ENCODE measurements at regions not wholly inside any gene's neighbourhood (a gene's known extent, or its start where the extent isn't known, plus 50 kb on each side); places are given as distances from the start of the nearest gene placed in this dataset.

- no peak for DNase-seq (ENCODE audit: low spot score)
Observed at GRCh38 chr7:124423863-124424262, 341.7 kb downstream of the GPR37 start.

DNA sequence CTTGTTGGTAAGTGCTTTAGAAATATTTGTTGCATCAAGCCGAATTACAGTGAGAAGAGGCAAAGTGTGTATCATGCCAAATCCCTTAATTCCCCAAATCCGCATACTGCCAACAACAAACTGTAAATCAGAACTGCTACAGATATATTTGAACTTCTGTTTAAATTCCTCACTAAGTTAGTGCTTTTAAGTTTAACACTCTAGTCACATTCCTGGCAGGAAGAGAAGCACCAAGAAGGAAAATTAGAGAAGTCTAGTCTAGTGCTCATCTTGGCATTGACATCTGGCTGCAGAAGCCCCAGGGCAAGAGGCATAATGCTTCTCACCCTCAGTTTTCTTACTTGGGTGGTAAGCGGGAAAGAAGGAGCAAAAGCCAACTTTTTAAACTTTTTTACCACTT is 343.5 kb downstream of the GPR37 start:
- DNase-seq (ENCODE audit: low spot score), result no peak

- no peak for DNase-seq (ENCODE audit: low spot score)
Observed at GRCh38 chr7:124420367-124420766, 345.2 kb downstream of the GPR37 start.

GRCh38 chr7:124413029-124413428 is 352.6 kb downstream of the GPR37 start:
- no peak for DNase-seq (ENCODE audit: low spot score)

DNA sequence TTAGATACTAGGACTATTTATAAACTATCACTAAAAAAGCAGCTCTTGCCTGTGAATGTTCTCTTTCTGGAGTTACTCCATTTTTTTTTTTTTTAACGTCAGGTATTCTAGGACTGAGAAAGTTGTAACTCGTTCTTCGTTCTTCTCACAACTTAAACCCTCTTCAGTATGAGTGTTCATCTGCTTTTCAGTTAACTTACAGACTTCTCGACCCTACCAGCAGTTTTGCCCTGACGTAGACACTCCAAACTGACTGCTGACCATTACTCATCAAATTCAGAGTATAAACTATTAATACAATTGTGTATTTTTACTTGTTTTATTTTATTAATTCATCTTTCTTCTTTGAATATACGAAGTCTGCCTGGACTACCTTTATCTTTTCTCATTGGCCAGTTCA is 353.1 kb downstream of the GPR37 start:
- DNase-seq (ENCODE audit: low spot score), result no peak

- no peak for DNase-seq (ENCODE audit: low spot score)
Observed at GRCh38 chr7:124411796-124412195, 353.8 kb downstream of the GPR37 start.

DNA sequence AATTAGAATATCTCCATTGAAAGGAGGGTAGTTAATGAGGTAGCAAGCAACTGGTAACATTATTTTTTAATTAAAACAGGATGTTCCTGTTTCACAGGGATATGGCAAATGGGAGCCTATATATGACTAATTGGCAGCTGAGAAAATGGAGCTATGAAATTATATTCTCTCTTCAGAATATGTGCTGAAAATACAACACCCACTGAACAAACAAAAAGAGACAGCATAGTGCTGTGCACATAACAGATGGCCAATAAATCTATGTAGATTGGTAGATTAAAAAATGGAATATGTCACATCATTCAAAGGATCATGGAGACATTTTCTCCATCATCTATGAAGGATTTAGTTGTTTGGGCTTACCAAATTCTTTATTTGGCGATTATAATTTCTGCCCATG is 362.0 kb downstream of the GPR37 start:
- DNase-seq (ENCODE audit: low spot score), result no peak

GRCh38 chr7:124403112-124403511 is 362.5 kb downstream of the GPR37 start:
- no peak for DNase-seq (ENCODE audit: low spot score)

- DNase-seq (ENCODE audit: low spot score), result no peak
Observed at GRCh38 chr7:124399941-124400340, 365.7 kb downstream of the GPR37 start.

- DNase-seq (ENCODE audit: low spot score), result no peak
Observed at GRCh38 chr7:124398937-124399552, 366.2 kb upstream of the TMEM229A start.

GRCh38 chr7:124397134-124397533 is 364.3 kb upstream of the TMEM229A start:
- no peak for DNase-seq (ENCODE audit: low spot score)

DNA sequence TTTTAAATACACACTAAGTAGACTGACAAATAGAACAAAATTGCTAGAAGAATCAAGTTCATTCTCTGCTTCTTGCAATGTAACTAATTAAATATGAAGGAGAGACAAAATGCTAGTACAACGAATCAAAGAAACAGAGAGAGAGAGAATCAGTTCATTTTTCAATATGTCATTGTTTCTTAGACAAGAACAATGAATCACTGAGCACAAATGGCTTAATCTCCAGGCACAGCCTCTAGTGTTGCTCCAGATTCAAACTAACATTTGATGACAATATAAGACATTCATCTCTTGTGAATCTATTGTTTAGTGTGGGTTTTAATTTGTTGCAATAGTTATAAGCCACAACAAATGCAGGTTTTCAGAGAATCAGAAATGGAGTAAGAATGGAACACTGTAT is 357.4 kb upstream of the TMEM229A start:
- DNase-seq (ENCODE audit: low spot score), result peak; percentile 1

GRCh38 chr7:124388751-124389150 is 355.9 kb upstream of the TMEM229A start:
- peak; percentile 64 for DNase-seq (ENCODE audit: low spot score)

DNA sequence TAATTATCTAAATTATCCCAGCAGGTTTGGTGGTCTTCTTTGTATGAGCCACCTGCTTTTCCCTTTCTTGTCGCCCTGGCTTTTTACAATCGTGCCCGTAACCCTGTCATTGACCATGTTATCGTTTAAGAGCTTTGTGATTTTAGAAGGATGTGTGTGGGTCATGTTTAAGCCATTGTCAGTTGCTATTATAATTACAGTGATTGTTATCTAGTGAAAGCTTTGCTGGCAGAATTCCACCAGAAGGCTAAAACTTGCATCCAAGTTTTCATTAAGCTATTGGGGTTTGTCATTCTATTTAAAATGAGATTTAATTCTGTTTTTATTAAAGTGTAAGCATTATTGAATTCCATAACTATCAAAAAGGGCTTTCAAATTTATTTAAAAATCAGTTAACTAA is 354.2 kb upstream of the TMEM229A start:
- no peak for DNase-seq (ENCODE audit: low spot score)

- DNase-seq (ENCODE audit: low spot score), result no peak
Observed at GRCh38 chr7:124379296-124379695, 346.4 kb upstream of the TMEM229A start.

GRCh38 chr7:124376111-124376510 is 343.2 kb upstream of the TMEM229A start:
- DNase-seq (ENCODE audit: low spot score), result no peak

DNA sequence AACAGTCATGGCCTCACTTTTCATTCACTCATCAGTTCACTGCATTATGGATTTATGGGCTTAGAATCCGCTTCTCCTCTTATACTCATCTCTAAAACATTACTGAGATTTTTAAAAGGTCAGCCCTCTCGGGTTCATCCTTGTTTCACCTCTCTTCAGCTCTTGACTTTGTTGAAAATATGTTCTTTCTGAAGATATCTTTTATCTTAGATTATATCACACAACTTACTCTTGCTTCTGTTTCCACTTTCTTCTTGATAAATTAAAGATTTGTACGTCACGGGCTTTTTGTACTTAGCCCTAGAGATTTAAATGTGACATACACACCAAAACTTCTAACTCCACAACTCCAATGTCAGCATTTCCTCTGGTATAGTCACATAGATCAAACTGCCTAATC is 342.5 kb upstream of the TMEM229A start:
- no peak for DNase-seq (ENCODE audit: low spot score)

DNA sequence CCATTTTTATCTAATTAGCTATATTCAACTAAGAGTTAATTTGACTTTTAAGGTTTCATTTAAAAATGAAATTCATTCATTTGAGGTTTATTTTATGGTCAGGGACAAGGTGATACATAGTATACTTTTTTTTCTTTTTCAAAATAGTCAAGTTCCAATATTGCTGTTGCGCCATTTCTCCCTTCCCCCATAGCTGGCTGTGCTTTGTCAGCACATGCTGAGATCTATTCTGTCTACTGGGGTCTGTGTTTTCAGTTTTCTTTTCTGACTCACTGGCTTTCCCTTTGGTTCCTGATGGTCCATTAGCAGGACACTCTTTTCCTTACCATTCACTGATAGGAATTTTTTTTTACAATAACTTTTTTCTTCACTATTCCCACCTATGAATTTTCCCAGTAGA is 336.4 kb upstream of the TMEM229A start:
- DNase-seq (ENCODE audit: low spot score), result no peak

- no peak for DNase-seq (ENCODE audit: low spot score)
Observed at GRCh38 chr7:124366118-124366517, 333.3 kb upstream of the TMEM229A start.

- no peak for DNase-seq (ENCODE audit: low spot score)
Observed at GRCh38 chr7:124364283-124364682, 331.4 kb upstream of the TMEM229A start.

DNA sequence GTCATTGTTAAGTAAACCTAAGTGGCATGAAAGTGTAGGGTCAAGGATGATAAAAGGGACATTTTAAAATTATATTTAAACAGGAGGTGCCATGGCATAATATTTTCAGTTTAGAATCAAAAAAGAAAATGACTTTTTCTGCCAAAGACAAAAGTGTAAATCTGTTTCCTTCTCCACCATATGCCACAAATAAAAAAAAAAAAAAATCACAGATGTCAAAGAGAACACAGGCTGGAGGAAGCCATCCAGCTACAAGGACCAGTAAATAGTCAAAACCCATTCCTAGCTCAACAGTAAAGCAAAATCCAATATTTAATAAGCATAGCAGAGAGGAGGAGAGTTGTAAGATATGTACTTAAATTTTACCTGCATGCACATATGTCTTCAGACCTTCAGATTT is 321.3 kb upstream of the TMEM229A start:
- no peak for DNase-seq (ENCODE audit: low spot score)

DNA sequence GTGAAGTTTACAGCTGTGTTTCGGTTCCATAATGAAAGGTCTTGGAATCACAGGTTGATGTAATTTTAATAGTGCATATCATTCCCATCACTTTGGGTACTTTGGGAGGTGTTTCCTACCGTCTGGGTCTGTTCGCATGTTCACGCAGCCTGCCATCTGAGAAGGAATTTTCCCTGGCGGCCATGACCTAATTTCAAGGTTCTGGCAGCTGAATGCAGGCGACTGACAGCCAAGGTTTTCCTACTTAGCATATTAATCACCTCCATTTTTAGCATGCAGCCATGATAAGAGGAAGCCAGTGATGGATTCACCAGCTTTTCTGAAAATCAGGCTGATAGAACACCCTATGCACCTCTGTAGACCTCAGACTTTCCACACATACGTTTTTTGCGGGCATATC is 319.1 kb upstream of the TMEM229A start:
- DNase-seq (ENCODE audit: low spot score), result no peak

DNA sequence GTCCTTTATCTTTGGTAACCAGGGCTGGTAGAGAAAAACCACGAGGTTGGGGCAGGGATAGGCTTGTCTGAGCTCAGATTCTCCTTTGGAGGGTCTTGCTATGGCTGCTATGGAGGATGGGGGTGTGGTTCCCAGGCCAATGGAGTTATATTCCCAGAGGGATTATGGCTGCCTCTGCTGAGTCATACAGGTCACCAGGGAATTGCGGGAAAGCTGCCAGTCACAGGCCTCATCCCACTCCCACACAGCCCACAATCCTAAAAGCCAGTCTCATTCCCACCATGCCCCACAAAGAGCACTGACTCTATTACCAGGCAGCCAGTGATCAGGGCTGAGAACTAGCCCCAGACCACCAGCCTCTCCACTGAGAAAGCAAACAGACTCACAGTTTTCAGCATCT is 316.6 kb upstream of the TMEM229A start:
- DNase-seq (ENCODE audit: low spot score), result no peak

DNA sequence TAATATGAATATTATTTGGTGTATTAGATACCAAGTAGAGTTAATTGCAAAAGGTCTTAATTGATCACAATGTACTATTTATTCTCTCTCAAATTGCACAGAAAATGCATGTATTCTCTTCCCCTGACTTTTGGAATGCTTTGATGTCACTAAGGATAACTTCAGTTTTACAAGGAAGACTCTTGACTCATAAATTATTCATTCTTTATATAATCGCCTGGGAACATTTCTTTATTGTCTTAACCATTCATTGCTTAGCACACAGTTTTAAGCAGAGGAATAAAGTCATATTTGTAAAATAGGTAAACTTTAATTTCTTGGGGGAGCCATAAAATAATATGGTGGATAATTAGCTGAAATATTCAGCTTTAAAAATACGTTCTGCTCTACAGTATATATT is 306.0 kb upstream of the TMEM229A start:
- no peak for DNase-seq (ENCODE audit: low spot score)

Measured in kidney tubule cell (primary cell).